Amniotic stem cell (primary cell): ENCODE measurements at regions not wholly inside any gene's neighbourhood (a gene's known extent, or its start where the extent isn't known, plus 50 kb on each side); places are given as distances from the start of the nearest gene placed in this dataset.
"Not testable (repeated sequence)": the region's sequence is repeated elsewhere in the genome, so short reads cannot be mapped to it uniquely, and the experiment has no call there.

ENCODE experiments used
- DNase-seq: peaks from one replicate; lab custom pipeline; 2025; lab: John Stamatoyannopoulos, UW

DNA sequence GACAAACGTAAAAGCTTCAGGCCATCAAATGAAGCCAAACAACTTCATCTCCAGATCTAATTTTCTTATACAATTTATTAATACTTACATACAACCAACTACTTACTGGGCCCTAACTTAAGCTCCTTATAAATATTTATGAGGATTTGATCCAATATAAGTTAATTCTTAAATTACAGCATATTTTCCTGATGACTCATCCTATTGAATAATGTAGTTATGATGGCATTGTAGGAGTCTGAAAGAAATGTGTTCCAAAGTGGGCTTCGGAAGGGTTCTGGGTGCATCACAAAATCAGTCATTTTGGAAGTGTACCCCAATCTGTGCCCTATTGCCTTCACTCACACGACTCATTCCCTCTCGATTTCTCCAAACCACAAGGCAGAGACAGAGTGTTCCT lies 455.1 kb upstream of the CTSO start:
- no peak for DNase-seq

DNA sequence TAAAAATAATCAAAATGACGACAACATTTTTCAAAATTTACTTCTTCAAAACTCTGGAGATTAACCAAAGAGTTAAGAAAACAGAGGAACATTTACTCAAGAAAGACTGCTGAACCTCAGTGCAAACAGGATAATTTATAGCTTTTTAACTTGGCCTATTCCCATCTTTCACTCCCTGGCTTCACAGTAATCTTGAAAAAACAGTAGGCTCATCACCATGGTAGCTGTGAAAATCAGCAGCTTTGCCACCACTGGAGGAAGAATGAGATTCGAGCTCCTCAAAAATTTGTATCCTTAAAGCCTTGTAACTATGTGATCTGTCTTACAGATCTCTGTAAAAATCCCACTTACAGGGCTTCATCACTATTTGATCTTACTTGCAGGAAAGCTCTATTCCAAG lies 447.7 kb upstream of the CTSO start:
- DNase-seq, result no peak

- DNase-seq, result no peak
These were observed 442.9 kb upstream of the CTSO start for GRCh38 chr4:156396534-156396933.

DNA sequence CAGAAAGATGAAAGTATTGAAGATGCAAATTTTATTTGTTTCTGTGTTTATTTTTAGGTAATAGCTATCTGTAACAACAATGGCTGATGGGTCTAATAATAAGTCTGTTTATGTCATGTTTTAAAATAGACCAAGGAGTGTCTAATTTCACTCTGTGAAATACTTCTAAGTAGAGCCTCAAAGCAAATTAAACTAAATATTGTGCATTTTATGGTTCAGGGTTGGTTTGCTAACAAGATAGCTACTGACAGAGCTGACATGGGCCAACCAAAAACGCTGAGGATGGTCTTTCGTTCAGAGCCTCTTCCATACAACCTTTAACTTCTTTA lies 437.6 kb upstream of the CTSO start:
- DNase-seq, result no peak

- no peak for DNase-seq
These were observed 437.1 kb upstream of the CTSO start for GRCh38 chr4:156390599-156391324.

- no peak for DNase-seq
These were observed 435.2 kb upstream of the CTSO start for GRCh38 chr4:156388826-156389225.

DNA sequence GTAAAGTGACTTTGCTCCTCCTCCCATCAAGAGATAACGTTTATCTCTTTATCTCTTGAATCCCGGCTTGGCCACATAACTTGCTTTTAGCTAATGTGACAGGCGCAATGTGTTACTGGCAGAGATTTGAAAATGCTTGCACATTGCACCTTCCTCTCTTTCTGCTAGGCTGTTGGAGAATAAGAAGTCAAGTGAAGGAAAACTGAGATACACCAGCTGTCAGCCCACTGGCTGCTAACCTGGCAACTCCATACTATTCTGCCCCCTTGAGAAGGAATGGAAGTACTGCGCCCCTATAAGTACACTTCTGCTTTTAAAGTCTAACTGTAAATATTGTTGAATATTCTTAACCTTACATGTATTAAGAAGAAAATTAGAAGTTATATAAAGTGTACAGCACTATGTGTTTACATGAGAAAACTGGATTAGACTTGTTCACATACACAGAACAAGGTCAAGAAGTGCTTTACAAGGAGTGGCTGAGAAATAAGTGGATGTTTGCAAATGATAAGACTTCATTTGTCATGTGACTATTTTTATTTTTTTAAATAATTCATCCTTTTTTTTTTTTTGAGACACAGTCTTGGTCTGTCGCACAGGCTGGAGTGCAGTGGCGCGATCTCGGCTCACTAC lies 424.5 kb upstream of the CTSO start:
- DNase-seq, result no peak

GRCh38 chr4:156377036-156377710 lies 423.5 kb upstream of the CTSO start:
- DNase-seq, result no peak

DNA sequence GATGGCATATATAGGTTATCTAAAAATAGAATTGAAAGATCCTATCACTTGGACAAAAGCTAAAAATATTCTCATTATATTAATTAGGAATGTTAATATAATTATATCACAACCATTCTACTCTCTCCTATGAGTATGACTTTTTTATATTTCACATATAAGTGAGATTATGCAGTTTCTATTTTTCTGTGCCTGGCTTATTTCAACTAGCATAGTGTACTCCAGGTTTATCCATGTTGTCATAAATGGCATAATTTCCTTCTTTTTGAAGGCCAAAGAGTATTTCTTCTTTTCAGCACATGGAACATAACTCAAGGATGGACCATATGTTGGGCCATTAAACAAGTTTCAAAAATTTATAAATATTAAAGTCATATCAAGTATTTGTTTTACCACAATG lies 421.2 kb upstream of the CTSO start:
- no peak for DNase-seq

DNA sequence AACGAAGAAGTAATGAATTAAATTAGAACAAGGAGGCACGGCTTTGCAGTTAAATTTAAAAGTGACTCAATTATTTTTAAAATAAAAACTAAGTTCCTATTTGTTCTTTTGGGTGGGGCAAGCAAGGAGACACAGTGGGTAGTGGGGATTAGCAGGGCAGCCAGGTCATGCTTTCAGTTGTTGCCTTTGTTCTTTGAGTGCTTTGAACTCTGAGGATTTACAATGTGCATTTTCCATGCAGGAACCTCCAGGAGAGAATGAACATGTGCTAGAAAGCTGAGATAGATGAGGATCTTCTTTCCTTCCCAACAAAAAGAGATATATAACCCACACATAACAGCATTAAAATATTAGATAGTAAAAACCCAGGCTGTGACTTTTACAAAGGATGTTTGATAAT lies 420.4 kb upstream of the CTSO start:
- no peak for DNase-seq

GRCh38 chr4:156367502-156367901 lies 413.8 kb upstream of the CTSO start:
- DNase-seq, result not testable (repeated sequence)

DNA sequence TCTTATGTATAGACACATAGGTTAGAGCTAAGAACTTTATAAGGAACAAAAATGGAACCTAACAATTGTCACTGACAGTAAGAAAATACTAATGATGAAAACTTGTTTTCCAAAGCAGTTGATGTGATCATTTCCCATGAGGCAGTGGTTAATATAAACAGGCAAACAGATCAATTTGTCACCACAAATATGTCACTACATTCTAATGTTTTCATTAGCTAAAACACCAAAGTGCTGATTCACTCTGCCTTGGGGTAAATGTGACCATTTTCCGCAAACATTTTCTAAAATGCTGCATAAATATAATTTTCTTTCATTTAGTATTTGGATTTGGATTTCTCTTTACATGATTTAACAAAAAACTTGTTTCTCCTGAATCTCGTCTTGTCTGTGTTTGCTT lies 408.9 kb upstream of the CTSO start:
- peak; percentile 14 for DNase-seq

DNA sequence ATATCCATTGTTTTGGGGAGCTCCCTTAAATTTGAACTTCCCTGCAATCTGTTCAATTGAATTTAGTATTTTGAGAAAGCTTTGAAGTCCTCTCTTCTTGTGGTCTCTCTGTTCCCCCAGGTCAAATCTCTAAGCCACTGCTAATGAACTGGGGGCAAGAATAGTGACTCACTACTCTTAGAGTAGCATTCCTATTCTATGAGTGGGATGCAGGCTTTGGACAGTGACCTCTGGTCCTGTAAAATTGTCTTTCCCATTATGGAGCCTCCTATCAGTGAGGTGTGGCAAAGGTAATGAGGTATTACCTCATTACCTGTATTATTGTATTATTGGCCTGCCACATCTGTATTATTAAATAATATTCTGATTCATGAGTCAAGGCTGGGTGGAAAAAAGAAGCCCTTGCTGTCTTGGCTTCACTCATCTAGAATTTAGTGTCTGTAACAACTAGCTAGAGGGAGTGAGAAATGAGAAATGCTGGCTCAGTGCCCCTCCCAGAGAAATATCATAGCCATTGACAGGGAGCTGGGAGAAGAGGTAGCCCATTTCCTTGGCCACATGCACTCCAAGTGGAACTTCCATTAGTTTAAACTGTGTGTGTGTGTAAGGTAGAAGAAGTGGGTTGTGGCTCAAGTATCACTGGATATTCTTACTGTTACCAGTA lies 393.9 kb upstream of the CTSO start:
- no peak for DNase-seq

DNA sequence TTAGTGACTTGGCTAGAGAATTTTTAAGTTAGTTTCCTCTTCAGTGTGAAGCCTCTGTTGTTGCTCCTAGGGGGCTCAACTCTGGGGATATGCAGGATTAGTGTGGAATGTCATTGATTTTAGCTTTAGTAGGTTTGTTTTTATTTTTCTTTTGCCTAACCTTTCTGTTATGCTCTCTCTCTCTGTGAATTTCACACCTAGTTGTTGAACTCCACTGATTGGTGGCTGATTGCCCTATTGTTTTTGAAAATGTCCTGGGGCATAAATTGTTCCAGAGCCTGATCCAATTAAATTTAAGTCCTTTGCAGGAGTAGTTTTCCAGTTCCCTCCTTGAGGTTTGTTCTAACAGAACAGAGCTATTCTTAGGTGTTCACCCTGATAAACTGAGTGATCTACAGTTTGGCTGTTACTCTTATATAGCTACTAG lies 393.3 kb upstream of the CTSO start:
- DNase-seq, result no peak

GRCh38 chr4:156344397-156344796 lies 390.7 kb upstream of the CTSO start:
- DNase-seq, result no peak

GRCh38 chr4:156336511-156336910 lies 382.8 kb upstream of the CTSO start:
- no peak for DNase-seq

DNA sequence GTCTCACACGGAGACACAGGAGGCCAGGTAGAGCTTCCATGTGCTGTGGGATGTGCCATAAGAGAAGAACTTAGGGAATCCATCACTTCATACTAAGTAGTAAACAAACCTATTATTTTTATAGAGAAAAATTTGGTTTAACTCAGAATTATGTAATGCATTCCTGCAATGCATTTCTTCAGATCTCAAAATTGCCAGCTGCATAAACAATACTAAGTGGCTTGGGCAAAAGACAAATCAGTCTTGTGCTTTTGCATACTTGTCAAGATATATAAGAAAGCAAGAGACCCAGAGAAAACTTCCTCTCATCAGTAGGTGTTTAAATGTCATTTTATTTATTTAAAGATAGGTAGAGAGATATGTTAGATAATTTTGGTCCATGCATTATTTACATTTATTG lies 382.1 kb upstream of the CTSO start:
- no peak for DNase-seq

- DNase-seq, result no peak
These were observed 376.9 kb upstream of the CTSO start for GRCh38 chr4:156330436-156331031.

- DNase-seq, result no peak
These were observed 376.1 kb upstream of the CTSO start for GRCh38 chr4:156329779-156330178.

GRCh38 chr4:156328882-156329281 lies 375.2 kb upstream of the CTSO start:
- DNase-seq, result no peak

DNA sequence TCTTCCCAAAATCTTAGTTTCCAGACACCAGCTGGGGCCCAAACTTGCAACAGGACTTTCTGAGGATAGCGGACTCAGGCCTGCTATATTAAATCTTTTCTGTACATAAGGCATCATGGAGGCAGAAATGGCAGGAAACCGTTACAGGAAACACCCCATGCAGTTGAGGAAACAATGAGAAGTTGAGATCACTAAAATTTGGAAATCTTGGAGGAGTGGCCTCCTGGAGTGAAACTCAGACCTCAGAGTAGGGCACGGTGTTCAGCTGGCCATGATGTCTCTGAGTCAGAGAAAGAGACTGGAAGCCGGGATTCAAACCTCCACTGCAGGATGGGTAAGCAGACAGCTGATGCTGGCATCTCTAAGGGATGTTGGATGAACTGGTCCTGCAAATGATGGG lies 372.6 kb upstream of the CTSO start:
- no peak for DNase-seq

DNA sequence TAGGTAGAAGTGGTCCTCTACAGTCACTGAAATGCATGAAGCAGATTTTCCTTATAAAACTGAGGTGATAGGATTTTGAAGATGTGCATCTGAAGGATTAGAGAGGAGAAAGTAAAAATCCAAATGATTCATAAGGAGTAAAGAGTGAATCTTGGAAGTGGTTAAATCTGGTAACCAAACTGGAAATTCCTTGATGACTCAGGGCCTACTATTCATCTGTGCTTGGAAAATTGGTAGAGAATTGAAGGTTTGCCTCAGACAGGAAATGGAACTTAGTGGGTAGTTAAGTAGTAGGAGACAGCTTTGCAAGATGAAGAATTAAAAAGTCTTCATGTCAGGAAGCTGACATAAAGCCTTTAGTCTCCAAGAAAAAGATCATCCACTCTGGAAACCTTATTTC lies 368.9 kb upstream of the CTSO start:
- peak; percentile 49 for DNase-seq

GRCh38 chr4:156321203-156321602 lies 367.5 kb upstream of the CTSO start:
- DNase-seq, result peak; percentile 30
